Liver (tissue), 8 donors: ENCODE measurements at regions not wholly inside any gene's neighbourhood (a gene's known extent, or its start where the extent isn't known, plus 50 kb on each side); places are given as distances from the start of the nearest gene placed in this dataset.

ENCODE experiments used
- DNase-seq: peaks from one replicate; pipeline ENCODE4 v3.0.0-alpha.2; 2017; ENCODE audit warnings: low spot score
- H3K27ac ChIP-seq, 2 donors: one replicate each; pipeline ENCODE4 v1.7.0; 2013; ENCODE audit warnings: inconsistent platforms in 2 of 2, low read length in 2 of 2, control low read depth in 1 of 2, low read depth in 1 of 2, mild to moderate bottlenecking in 1 of 2
- H3K27me3 ChIP-seq, 4 donors: one replicate each; pipeline versions ENCODE4 v1.6.1 to v1.7.0; 2013; ENCODE audit warnings: low read length in 3 of 4, inconsistent platforms in 1 of 4, mild to moderate bottlenecking in 1 of 4, moderate library complexity in 1 of 4; ENCODE audit not compliant: control insufficient read depth in 4 of 4, insufficient read depth in 4 of 4
- H3K36me3 ChIP-seq, 4 donors: one replicate each; pipeline versions ENCODE4 v1.6.1 to v1.7.0; 2013; ENCODE audit warnings: low read length in 3 of 4, mild to moderate bottlenecking in 3 of 4, low read depth in 1 of 4, moderate library complexity in 1 of 4; ENCODE audit not compliant: control insufficient read depth in 4 of 4, insufficient read depth in 3 of 4
- H3K4me1 ChIP-seq, 4 donors: one replicate each; pipeline versions ENCODE4 v1.6.1 to v1.7.0; 2013; ENCODE audit warnings: low read length in 3 of 4, mild to moderate bottlenecking in 3 of 4, moderate library complexity in 1 of 4; ENCODE audit not compliant: control insufficient read depth in 4 of 4, insufficient read depth in 4 of 4
- H3K4me3 ChIP-seq, 3 donors: one replicate each; pipeline versions ENCODE4 v1.6.1 to v1.7.0; 2013; ENCODE audit warnings: low read length in 3 of 3, control low read depth in 1 of 3, low read depth in 1 of 3, mild to moderate bottlenecking in 1 of 3
- H3K9ac ChIP-seq, 2 donors: one replicate each; pipeline ENCODE4 v1.7.0; 2013; ENCODE audit warnings: low read length in 2 of 2, mild to moderate bottlenecking in 2 of 2, moderate library complexity in 2 of 2, control low read depth in 1 of 2, low read depth in 1 of 2
- H3K9me3 ChIP-seq, 4 donors: one replicate each; pipeline versions ENCODE4 v1.6.1 to v1.7.0; 2013; ENCODE audit warnings: low read length in 3 of 4; ENCODE audit not compliant: control insufficient read depth in 4 of 4
- ATF3 ChIP-seq: IDR thresholded peaks from 2 replicates; pipeline ENCODE4 v1.6.1; 2016; ENCODE audit warnings: antibody characterized with exemption
- CTCF ChIP-seq: fragments of 150-350 bp; IDR thresholded peaks from 2 replicates; pipeline ENCODE4 v1.5.1; 2017; ENCODE audit warnings: improper control_type of control experiment, low read depth, low read length; ENCODE audit not compliant: missing input control
- EGR1 ChIP-seq, 2 donors: IDR thresholded peaks; 2 replicates each; pipeline ENCODE4 v1.6.1; 2016 to 2018; ENCODE audit warnings: antibody characterized with exemption in 2 of 2, low read depth in 2 of 2
- FOXA1 ChIP-seq: IDR thresholded peaks from 2 replicates; pipeline ENCODE4 v1.6.1; 2016; ENCODE audit warnings: antibody characterized with exemption
- FOXA2 ChIP-seq: IDR thresholded peaks from 2 replicates; pipeline ENCODE4 v1.6.1; 2016; ENCODE audit warnings: antibody characterized with exemption
- HNF4G ChIP-seq: IDR thresholded peaks from 2 replicates; pipeline ENCODE4 v1.6.1; 2016; ENCODE audit warnings: antibody characterized with exemption
- JUND ChIP-seq, 2 donors: IDR thresholded peaks; 2 replicates each; pipeline ENCODE4 v1.6.1; 2016; ENCODE audit warnings: antibody characterized with exemption in 2 of 2
- MAX ChIP-seq: IDR thresholded peaks from 2 replicates; pipeline ENCODE4 v1.6.1; 2016; ENCODE audit warnings: antibody characterized with exemption
- NR2F2 ChIP-seq: IDR thresholded peaks from 2 replicates; pipeline ENCODE4 v1.6.1; 2016; ENCODE audit warnings: antibody characterized with exemption
- REST ChIP-seq: IDR thresholded peaks from 2 replicates; pipeline ENCODE4 v1.6.1; 2016; ENCODE audit warnings: antibody characterized with exemption, mild to moderate bottlenecking
- RXRA ChIP-seq, 2 donors: IDR thresholded peaks; 2 replicates each; pipeline ENCODE4 v1.6.1; 2017 to 2018; ENCODE audit warnings: antibody characterized with exemption in 2 of 2, mild to moderate bottlenecking in 1 of 2
- SP1 ChIP-seq: IDR thresholded peaks from 2 replicates; pipeline ENCODE4 v1.6.1; 2018; ENCODE audit warnings: antibody characterized with exemption, mild to moderate bottlenecking
- TAF1 ChIP-seq: conservative IDR thresholded peaks from 2 replicates; pipeline ENCODE4 v1.6.1; 2016; ENCODE audit warnings: antibody characterized with exemption, mild to moderate bottlenecking
- YY1 ChIP-seq: IDR thresholded peaks from 2 replicates; pipeline ENCODE4 v1.6.1; 2016; ENCODE audit warnings: antibody characterized with exemption, mild to moderate bottlenecking
- ZBTB33 ChIP-seq: IDR thresholded peaks from 2 replicates; pipeline ENCODE4 v1.6.1; 2016; ENCODE audit warnings: antibody characterized with exemption
- WGBS: extraction: QIAGEN DNeasy Blood & Tissue Kit; methylation state at CpG from one replicate; pipeline ENCODE4 v1.1.7; 2013; 5-methylcytosine and 5-hydroxymethylcytosine counted together
- donor health status: healthy.
- donor health status: healthy.
- donor health status: healthy.
- donor health status: healthy.
- donor health status: healthy.

- TF ChIP-seq EGR1 (IDR thresholded peaks at IDR 0.05; ENCODE audit: low read depth in 2 of 2) = no peak
Measured at GRCh38 chr4:4740071-4740470, 119.4 kb upstream of the MSX1 start (continued).

GRCh38 chr4:4735870-4736269 is 123.6 kb upstream of the MSX1 start:
- no peaks in the 10 kb centered on the region for H3K36me3 ChIP-seq
- no peaks in the 10 kb centered on the region for H3K4me1 ChIP-seq
- H3K4me3 ChIP-seq = no peak overlapping the region
- H3K27ac ChIP-seq = no peak overlapping the region
- TF ChIP-seq MAX = no peak
- TF ChIP-seq JUND (IDR thresholded peaks at IDR 0.05) = no peak
- TF ChIP-seq TAF1 = no peak
- TF ChIP-seq ATF3 = no peak
- no peak for TF ChIP-seq YY1
- no peak for TF ChIP-seq REST
- no peak for TF ChIP-seq FOXA1
- no peak for TF ChIP-seq HNF4G
- no peak for TF ChIP-seq RXRA (IDR thresholded peaks at IDR 0.05)
- TF ChIP-seq NR2F2 = no peak
- no peak for TF ChIP-seq SP1
- TF ChIP-seq ZBTB33 = no peak
- no peak for TF ChIP-seq EGR1 (IDR thresholded peaks at IDR 0.05; ENCODE audit: low read depth in 2 of 2)
- no peak for TF ChIP-seq CTCF
- no peak for TF ChIP-seq FOXA2
- no peak for DNase-seq
- no peaks in the 10 kb centered on the region for H3K9me3 ChIP-seq
- WGBS = 79% methylated on average over 6 of the region's 6 CpGs
- H3K9ac ChIP-seq = no peak overlapping the region
- H3K27me3 ChIP-seq = no peaks in the 10 kb centered on the region
